ENCODE measurements at regions not wholly inside any gene's neighbourhood (a gene's known extent, or its start where the extent isn't known, plus 50 kb on each side); places are given as distances from the start of the nearest gene placed in this dataset.

- no peak for TF ChIP-seq SUZ12 (IDR thresholded peaks at IDR 0.05; ENCODE audit: extremely low read depth, insufficient read depth, insufficient read length)
- no peak for TF ChIP-seq ZNF274 (IDR thresholded peaks at IDR 0.05; ENCODE audit: low read depth, low read length)
Measured at GRCh38 chr10:78852466-78853240, 216.1 kb upstream of the ZMIZ1 start.
